Left hindlimb (tissue), 1 donor: ENCODE measurements at regions not wholly inside any gene's neighbourhood (a gene's known extent, or its start where the extent isn't known, plus 50 kb on each side); places are given as distances from the start of the nearest gene placed in this dataset.
"Not testable (repeated sequence)": the region's sequence is repeated elsewhere in the genome, so short reads cannot be mapped to it uniquely, and the experiment has no call there.

ENCODE experiments used
- DNase-seq: peaks from one replicate; pipeline ENCODE4 v3.0.0-alpha.2; 2018

- DNase-seq, result not testable (repeated sequence)
These were observed 302.0 kb downstream of the CCDC74A start for GRCh38 chr2:131829456-131830241.

- DNase-seq, result not testable (repeated sequence)
These were observed 302.7 kb downstream of the CCDC74A start for GRCh38 chr2:131830242-131830945.

DNA sequence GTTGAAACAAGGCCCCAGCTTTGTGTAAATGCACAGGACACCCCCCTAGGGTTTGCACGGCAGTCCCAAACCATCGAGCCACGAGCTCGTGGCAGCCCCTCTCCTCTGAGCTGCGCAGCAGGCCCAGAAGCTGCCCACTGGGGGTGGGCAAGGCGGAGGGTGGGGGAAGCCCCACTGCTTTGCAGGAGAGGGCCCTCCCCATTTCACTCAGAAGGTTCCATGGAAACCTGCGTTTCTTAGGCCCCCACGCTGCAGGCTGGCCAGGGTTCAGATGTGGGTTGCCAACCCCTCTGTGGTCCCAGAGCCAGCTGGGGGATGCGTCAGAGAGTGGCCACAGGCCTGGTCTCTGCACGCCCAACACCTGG, 303.2 kb downstream of the CCDC74A start:
- not testable (repeated sequence) for DNase-seq

DNA sequence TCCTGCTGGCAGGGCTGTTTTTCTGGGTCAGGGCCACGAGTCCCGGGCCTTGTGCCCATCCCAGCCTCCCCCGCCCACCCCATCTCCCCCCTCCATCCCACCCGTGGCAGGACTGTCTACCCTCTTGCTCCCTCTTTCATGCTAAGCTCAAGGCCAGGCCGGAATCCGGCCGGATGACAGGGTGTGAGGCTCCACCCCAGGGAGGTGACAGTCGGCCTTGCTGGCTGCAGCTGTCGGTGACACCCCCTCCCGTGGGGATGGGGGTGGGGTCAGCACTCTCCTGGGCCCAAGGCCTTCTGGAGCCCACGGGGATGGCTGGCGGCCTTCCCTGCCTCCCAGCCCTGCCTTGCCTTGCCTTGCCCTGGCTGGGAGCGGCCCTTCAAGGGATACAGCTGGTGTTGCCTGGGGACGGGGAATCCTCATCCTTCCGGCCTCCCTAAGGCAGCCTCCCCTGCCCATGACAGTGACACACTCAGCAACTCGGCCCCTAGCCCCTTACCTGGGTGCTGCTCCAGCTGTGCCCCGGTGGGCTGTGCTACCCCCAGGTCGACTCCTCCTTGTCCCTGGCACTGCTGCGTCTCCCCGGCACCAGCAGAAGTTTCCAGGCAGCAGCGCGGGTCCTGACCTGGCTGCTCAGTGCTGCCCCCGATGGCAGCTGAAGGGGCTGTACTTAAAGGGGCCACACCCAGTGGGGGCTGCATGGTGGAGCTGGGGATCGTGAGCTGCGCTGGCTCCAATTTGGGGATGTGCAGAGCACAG, 303.9 kb downstream of the CCDC74A start:
- not testable (repeated sequence) for DNase-seq

- DNase-seq, result not testable (repeated sequence)
These were observed 304.6 kb downstream of the CCDC74A start for GRCh38 chr2:131832209-131832780.

DNA sequence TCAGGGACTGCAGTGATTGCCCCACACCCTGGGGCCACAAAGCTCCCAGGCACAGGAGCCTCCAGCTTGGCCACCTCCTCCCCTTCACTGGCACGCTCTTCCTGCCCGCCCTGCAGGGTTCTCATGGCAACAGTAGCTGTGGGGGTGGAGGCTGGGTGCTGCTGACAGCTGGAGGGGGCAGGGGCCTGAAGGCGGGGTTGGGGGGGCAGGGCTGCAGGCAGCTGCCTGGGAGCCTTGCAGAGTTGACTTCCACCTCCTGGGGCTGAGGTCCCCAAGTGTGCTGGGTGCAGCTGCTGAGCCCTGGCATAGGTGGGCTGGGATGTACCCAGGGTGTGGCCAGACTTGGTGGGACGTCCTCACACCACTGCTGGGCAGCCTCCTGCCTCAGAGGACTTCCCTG, 305.2 kb downstream of the CCDC74A start:
- not testable (repeated sequence) for DNase-seq

DNA sequence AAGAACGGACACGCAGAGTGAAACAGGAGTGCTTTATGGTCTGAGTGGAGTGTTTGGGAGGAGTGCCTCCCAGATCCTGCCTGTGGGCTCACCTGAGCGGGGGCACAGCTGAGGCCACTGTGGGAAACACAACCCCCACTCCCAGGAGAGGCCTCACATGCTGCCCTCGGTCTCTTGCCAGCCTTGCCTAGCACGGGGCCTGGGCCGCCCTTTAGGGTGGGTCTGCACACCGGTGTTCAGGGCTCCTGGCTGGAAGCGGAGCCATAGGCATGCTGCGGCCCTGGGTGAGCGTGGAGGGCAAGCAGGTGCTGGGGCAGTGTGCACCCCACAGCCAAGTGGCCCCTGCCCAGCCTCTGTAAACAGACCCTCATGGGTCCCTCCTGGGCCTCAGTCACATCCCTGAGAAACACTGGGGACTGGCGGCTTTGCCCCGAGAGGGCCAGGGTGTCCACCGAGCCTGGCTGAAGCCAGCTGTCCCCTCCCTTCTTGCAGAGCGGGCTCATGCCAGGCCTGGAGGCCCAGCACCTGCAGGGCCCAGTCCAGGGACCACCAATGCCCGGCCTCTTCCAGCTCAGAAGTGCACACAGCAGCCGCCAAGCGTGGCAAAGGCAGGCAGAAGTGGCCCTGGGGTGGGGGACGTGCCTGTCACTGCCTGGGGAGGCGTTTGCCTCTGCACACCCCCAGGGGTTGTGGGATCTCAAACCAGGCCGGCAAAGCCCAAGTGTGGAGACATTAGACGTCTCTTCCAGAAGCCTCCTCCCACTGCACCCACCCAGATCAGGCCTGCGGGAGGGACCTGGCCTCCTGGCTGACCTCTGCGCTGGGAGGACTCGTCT, 305.9 kb downstream of the CCDC74A start:
- not testable (repeated sequence) for DNase-seq

DNA sequence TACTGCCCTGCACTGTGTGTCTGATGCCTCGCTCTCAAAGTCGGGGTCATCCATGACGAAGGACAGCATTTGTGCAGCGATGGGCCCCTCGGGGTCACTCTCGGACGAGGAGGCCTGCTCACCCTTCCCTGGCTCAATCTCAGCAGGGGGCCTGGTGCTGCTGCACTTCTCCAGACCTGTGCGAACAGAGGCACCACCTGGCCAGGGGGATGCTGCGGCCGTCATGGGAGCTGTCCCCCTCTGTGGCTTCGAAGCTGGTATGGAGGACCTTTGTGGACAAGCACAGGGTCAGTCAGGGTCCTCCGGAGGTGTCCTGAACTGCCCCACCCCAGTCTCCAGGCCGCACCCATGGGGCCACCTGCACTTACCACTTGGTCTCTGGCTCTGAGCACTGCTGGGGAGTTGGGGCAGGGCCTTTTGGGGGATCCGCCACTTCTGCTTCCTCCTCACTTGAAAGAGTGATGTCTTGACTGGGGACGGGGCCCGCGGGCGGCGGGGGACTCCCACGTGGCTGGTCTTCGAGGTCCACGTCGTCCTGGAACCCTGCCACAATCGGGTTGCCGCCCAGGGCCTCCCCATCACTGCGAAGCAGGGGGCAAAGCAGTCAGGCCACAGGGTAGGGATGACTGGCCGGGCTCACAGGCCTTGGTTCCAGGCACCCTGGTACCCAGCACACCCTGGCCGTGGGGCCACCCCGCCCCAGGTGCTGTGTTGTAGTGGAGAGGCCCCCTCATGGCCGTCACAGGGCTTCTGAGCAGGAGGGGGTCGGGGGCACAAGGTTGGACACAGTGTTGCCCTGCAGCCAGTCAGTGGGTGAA, 306.7 kb downstream of the CCDC74A start:
- not testable (repeated sequence) for DNase-seq

DNA sequence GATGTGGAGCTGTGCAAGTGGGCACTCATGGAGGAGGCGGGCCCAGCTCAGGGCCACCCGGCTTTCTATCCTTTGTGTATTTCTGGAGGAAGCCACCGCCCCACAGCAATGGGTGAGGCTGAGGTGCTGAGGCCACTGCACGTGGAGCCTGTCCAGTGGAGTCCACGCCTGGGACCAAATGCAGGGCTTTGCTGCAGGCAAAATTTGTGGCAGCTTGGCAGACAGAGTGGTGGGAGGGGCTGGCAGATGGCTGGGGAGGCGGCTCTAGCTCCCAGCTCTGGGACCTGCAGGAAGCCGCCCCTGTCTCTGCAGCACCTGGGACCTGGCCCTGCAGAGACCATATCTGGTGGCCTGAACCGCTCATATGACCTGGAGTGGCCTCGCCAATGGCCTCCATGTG, 307.3 kb downstream of the CCDC74A start:
- DNase-seq, result not testable (repeated sequence)

DNA sequence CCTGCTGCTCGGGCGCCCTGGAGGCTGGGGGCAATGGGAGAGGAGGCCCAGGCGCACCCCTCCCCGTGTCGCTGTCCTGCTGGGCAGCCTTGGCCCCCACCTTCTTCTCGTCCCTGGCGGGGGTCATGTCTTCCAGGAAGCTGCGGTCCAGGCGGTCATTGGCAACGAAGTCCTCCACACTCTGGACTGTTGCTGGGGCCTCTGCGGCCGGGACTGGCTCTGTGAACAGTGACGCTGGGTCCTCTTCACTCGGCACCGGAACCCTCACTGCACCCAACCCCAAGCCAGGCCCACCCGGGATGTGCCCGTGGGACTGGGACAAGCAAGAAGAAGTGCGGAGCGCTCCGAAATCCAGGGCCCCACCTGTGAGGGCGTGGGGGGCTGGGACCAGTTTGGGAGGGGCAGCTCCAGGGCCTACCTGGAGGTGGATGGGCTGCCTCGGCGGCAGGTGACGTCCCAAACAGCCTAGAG, 308.0 kb downstream of the CCDC74A start:
- DNase-seq, result no peak

GRCh38 chr2:131836116-131836515, 308.4 kb downstream of the CCDC74A start:
- not testable (repeated sequence) for DNase-seq

DNA sequence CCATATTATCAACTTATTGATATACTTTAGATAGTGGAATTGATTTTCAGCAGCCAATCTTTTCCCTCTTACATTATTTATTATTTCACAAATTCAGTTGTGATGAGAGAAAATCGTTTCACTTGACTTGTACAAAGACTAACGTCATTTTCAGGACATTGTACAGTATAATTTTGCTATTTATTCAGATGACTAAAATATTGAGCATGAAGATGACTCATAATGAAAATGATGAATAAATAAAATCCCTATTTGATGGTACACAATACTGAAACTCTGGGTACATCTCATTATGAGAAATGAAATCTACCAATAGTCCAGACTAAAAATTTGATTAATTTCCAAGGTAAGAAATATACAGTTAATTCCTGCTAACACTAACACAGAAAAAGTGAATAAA, 316.4 kb downstream of the CCDC74A start:
- not testable (repeated sequence) for DNase-seq

DNA sequence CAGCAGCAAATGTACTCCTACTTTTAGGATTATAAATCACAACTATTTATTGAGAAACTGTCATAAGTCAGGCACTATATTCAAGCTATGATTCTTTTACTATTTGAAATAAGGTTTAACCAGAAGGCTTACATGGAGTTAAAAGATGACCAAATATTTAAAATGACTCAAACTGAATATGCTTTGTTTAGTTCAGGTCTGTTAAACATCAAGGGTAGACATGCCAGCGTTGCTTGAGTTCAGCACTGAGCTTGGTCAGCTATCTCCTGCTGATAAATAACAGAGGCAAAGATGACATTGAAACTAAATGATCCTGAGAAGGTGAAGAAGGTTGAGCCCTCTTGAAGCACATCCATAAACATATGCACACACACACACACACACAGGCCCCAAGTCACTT, 305.6 kb downstream of the ANKRD30BL start:
- not testable (repeated sequence) for DNase-seq

DNA sequence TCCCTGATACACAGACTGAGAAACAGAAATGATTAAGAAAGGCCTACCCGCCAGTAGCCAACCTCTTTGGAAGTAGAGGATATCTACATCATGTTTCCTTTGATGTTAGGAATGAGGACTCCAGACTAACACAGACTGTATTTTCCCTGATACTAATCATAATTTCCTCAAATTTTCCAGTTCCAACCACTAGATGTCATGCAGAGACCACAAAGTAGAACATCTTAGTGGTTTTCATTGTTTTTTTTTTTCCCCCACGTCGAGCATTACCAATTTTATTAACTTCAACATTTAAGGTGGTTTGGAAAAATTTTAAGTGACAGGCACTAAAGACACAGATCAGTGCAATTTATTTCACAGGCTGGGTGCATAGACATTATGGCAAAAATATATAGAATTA, 303.6 kb downstream of the ANKRD30BL start:
- not testable (repeated sequence) for DNase-seq
